VCaP (cell line): ENCODE measurements at regions not wholly inside any gene's neighbourhood (a gene's known extent, or its start where the extent isn't known, plus 50 kb on each side); places are given as distances from the start of the nearest gene placed in this dataset.

Experiments used
- H3K27ac ChIP-seq: fragments of 450-650 bp; 2 replicates; pipeline ENCODE4 v1.5.1; 2017
- CTCF ChIP-seq: fragments of 450-650 bp; conservative IDR thresholded peaks from 2 replicates; pipeline ENCODE4 v1.5.1; 2017; ENCODE audit warnings: mild to moderate bottlenecking, moderate library complexity

GRCh38 chr18:78622251-78622906 lies 357.2 kb upstream of the SALL3 start:
- TF ChIP-seq CTCF: no peak
- no peak overlapping the region for H3K27ac ChIP-seq

GRCh38 chr18:78622907-78623541 lies 356.6 kb upstream of the SALL3 start:
- no peak for TF ChIP-seq CTCF
- H3K27ac ChIP-seq: no peak overlapping the region

- H3K27ac ChIP-seq: no peak overlapping the region
These were observed 354.9 kb upstream of the SALL3 start for GRCh38 chr18:78624646-78625279.

GRCh38 chr18:78625847-78626246 lies 353.8 kb upstream of the SALL3 start:
- H3K27ac ChIP-seq: no peak overlapping the region

More at GRCh38 chr18:78624646-78625279, 354.9 kb upstream of the SALL3 start:
- no peak for TF ChIP-seq CTCF

GRCh38 chr18:78627551-78628346 lies 351.9 kb upstream of the SALL3 start:
- no peak overlapping the region for H3K27ac ChIP-seq
- no peak for TF ChIP-seq CTCF

More at GRCh38 chr18:78625847-78626246, 353.8 kb upstream of the SALL3 start:
- no peak for TF ChIP-seq CTCF

GRCh38 chr18:78629426-78629825 lies 350.2 kb upstream of the SALL3 start:
- H3K27ac ChIP-seq: no peak overlapping the region
- no peak for TF ChIP-seq CTCF

- TF ChIP-seq CTCF: no peak
- H3K27ac ChIP-seq: no peak overlapping the region
These were observed 349.3 kb upstream of the SALL3 start for GRCh38 chr18:78630356-78630755.
